ENCODE measurements at regions not wholly inside any gene's neighbourhood (a gene's known extent, or its start where the extent isn't known, plus 50 kb on each side); places are given as distances from the start of the nearest gene placed in this dataset.
"Not testable (repeated sequence)": the region's sequence is repeated elsewhere in the genome, so short reads cannot be mapped to it uniquely, and the experiment has no call there.

DNA sequence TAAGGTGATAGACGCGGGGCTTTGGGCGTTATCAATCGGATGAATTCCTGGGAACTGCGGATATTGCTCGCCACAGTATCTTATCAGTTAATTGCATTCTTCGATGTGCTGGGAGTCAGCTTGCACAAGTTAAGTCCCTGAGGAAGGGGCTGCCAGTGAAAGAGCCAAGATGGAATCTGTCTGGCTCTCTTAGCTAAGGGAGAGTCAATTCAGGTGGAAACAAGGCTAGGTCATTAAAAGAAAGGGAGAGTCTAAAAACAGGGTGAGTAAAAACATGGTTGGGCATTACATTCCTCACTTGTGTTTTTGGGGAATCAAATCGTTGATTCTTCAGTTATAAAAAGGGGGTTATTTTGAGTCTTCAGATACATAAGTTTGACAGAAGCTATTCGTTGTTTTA lies 196.2 kb downstream of the OTOP1 start (continued):
- TF ChIP-seq TAL1 (IDR thresholded peaks at IDR 0.05) (peak; percentile 26), NR2C1 (tag; IDR thresholded peaks at IDR 0.05) (0 out of 2 replicates have a peak, but pooled peaks have one; percentile 14)
- not testable (repeated sequence) for TF ChIP-seq NR2C1 (IDR thresholded peaks at IDR 0.05)

DNA sequence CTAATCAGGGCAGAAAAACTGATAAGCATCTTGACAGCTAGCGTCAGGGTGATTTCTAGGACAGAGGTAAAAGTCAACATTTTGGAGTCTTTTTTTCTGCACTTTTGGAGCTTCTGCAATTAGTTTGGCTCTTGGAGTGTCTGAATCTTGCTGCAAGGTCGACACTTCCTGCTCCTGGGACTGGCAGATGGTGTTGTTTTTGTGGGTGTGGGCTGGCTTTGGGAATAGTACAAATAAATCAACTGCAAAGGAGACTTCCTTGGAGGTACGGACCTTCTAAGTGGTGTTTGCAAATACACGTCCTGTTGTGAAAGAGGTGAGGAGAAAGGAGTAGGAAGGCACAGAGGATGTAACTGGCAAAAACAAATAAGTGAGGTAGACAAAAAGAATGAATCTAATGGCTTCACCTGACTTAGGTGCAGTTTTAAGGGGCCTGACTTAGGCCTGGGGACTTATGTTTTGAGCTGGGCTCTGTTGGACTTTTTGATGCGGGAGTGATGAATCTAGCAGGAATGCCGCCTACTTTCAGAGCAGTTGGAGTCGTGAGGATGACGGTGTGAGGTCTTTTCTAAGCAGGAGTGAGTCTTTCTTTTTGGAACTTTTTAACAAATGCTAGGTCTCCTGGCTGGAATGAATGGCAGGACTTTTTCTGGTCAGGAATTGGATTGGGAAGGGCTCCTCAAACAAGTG lies 195.1 kb downstream of the OTOP1 start:
- H3K4me3 ChIP-seq; H3K27ac ChIP-seq (ENCODE audit: extremely low read depth, low read depth, low read length); H3K9me1 ChIP-seq (ENCODE audit: control insufficient read depth, insufficient read depth, low read length); ATAC-seq; H3K36me3 ChIP-seq (ENCODE audit: control insufficient read depth, insufficient read depth, low read length); H4K20me1 ChIP-seq (replicated peaks; ENCODE audit: control insufficient read depth, insufficient read depth, low read length); BruUV-seq (replicated peaks); H3K27me3 ChIP-seq (ENCODE audit: control insufficient read depth in 2 of 2, insufficient read depth in 2 of 2, low read length in 2 of 2); DNase-seq (ENCODE audit: extremely low read depth in 1 of 4, low spot score in 3 of 4); POLR2A ChIA-PET; H3K9me3 ChIP-seq (replicated peaks; ENCODE audit: control insufficient read depth, insufficient read depth, low read depth, low read length); in situ Hi-C loops (cut with MboI); H3K9ac ChIP-seq (ENCODE audit: insufficient read depth in 1 of 2, low read depth in 2 of 2, low read length in 2 of 2); H3K4me2 ChIP-seq (ENCODE audit: insufficient read depth, low read length); CTCF ChIA-PET (ENCODE audit: low intra/inter-chr PET ratio); FAIRE-seq; intact Hi-C loops (cut with micrococcal nuclease); H3K79me2 ChIP-seq (ENCODE audit: control insufficient read depth, insufficient read depth, low read length): not testable (repeated sequence)
- peak overlapping the region; percentile 17; the same call in 1 of the 2 replicates for H2AFZ ChIP-seq (ENCODE audit: low read depth, low read length)
- TF ChIP-seq SMARCE1 (IDR thresholded peaks at IDR 0.05) (0 out of 2 replicates have a peak, but pooled peaks have one; percentile 14), MEIS2 (IDR thresholded peaks at IDR 0.05; ENCODE audit: partially characterized antibody) (peak; percentile 33), PKNOX1 (IDR thresholded peaks at IDR 0.05) (peak; percentile 51)
- peaks cover 0 to 28% of the 10 kb centered on the region in 2 experiments; a peak in 2 of 5 replicates for H3K4me1 ChIP-seq (replicated peaks in 1 of 2; ENCODE audit: control insufficient read depth in 2 of 2, insufficient read depth in 2 of 2, low read length in 2 of 2)
- 36% methylated on average over 8 of the region's 8 CpGs for WGBS (ENCODE audit: insufficient coverage, low coverage, missing lambda C conversion rate)

All from K562 (cell line).